Left cardiac atrium (tissue), 4 donors: ENCODE measurements at regions not wholly inside any gene's neighbourhood (a gene's known extent, or its start where the extent isn't known, plus 50 kb on each side); places are given as distances from the start of the nearest gene placed in this dataset.

Experiments
- ATAC-seq, 2 donors: fragments of 200-7000 bp; cut with Tn5 transposase; one replicate each; pipeline ENCODE4 v1.9.1; 2020; ENCODE audit warnings: mild to moderate bottlenecking in 2 of 2, moderate library complexity in 2 of 2
- DNase-seq: peaks from one replicate; pipeline ENCODE4 v3.0.0-alpha.2; 2020
- intact Hi-C, 2 donors: fragments of 100-400 bp; cut with DNase I; formaldehyde crosslinking; loops; one replicate each; pipeline versions ENCODE4 v1.14.1 to v1.15.1; 2022 to 2023
- donor health status: DM: no; HTN: yes; CAD: no.
- donor health status: DM: no; HTN: yes; CAD: no; lungs with severe emphysema.
- donor health status: DM: yes; HTN: yes; CAD: no.
- donor health status: Dilated cardiomyopathy.

GRCh38 chr20:56974499-56975250 is 291.8 kb downstream of the BMP7 start:
- ATAC-seq (no peak), DNase-seq (no peak)
- intact Hi-C loops, result loop anchor here in 1 of 2 donors (5.0 kb wide), 1 partner anchor 422 kb away; no protein-coding TSS in a partner anchor

GRCh38 chr20:56975838-56976237 is 290.6 kb downstream of the BMP7 start:
- no peak for DNase-seq
- intact Hi-C loops, result loop anchor here in 1 of 2 donors (5.0 kb wide), 1 partner anchor 424 kb away; no protein-coding TSS in a partner anchor
- ATAC-seq, result no peak

GRCh38 chr20:56976336-56976735 is 290.1 kb downstream of the BMP7 start:
- DNase-seq (no peak), ATAC-seq (no peak)
- intact Hi-C loops, result loop anchor here in 1 of 2 donors (5.0 kb wide), 1 partner anchor 424 kb away; no protein-coding TSS in a partner anchor

GRCh38 chr20:56978475-56978874 is 288.0 kb downstream of the BMP7 start:
- DNase-seq (no peak), ATAC-seq (no peak)
- intact Hi-C loops, result loop anchor here in 1 of 2 donors (5.0 kb wide), 1 partner anchor 426 kb away; no protein-coding TSS in a partner anchor

GRCh38 chr20:56979125-56979524 is 287.3 kb downstream of the BMP7 start:
- DNase-seq (no peak), ATAC-seq (no peak)
- intact Hi-C loops, result loop anchor here in 1 of 2 donors (5.0 kb wide), 1 partner anchor 427 kb away; no protein-coding TSS in a partner anchor

- DNase-seq, result no peak
- no peak for ATAC-seq
- intact Hi-C loops, result no loop called here
Observed at GRCh38 chr20:56981301-56981700, 285.1 kb downstream of the BMP7 start.

GRCh38 chr20:56983813-56984212 is 282.6 kb downstream of the BMP7 start:
- intact Hi-C loops, result no loop called here
- DNase-seq (no peak), ATAC-seq (no peak)

GRCh38 chr20:56985066-56985685 is 281.3 kb downstream of the BMP7 start:
- intact Hi-C loops, result no loop called here
- no peak for ATAC-seq

GRCh38 chr20:56986476-56986875 is 280.0 kb downstream of the BMP7 start:
- DNase-seq, result no peak
- intact Hi-C loops, result no loop called here

More at GRCh38 chr20:56985066-56985685, 281.3 kb downstream of the BMP7 start:
- DNase-seq, result no peak

GRCh38 chr20:56986931-56987720 is 279.3 kb downstream of the BMP7 start:
- intact Hi-C loops, result no loop called here
- ATAC-seq (no peak), DNase-seq (no peak)

More at GRCh38 chr20:56986476-56986875, 280.0 kb downstream of the BMP7 start:
- ATAC-seq, result no peak

- DNase-seq (no peak), ATAC-seq (no peak)
Observed at GRCh38 chr20:56987986-56988385, 278.5 kb downstream of the BMP7 start.

GRCh38 chr20:56988446-56988845 is 278.0 kb downstream of the BMP7 start:
- intact Hi-C loops, result no loop called here
- no peak for ATAC-seq
- DNase-seq, result no peak

More at GRCh38 chr20:56987986-56988385, 278.5 kb downstream of the BMP7 start:
- intact Hi-C loops, result no loop called here

- intact Hi-C loops, result no loop called here
- DNase-seq (no peak), ATAC-seq (no peak)
Observed at GRCh38 chr20:56989516-56989915, 276.9 kb downstream of the BMP7 start.

- intact Hi-C loops, result no loop called here
- no peak for DNase-seq
Observed at GRCh38 chr20:56993020-56993559, 273.4 kb downstream of the BMP7 start.

GRCh38 chr20:56994006-56994405 is 272.4 kb downstream of the BMP7 start:
- no peak for DNase-seq
- intact Hi-C loops, result no loop called here
- no peak for ATAC-seq

More at GRCh38 chr20:56993020-56993559, 273.4 kb downstream of the BMP7 start:
- no peak for ATAC-seq

- DNase-seq (no peak), ATAC-seq (no peak)
- intact Hi-C loops, result no loop called here
Observed at GRCh38 chr20:56995149-56995548, 271.3 kb downstream of the BMP7 start.

- intact Hi-C loops, result no loop called here
- DNase-seq, result no peak
- no peak for ATAC-seq
Observed at GRCh38 chr20:56995635-56996075, 270.8 kb downstream of the BMP7 start.

- ATAC-seq, result no peak
- DNase-seq, result no peak
- intact Hi-C loops, result no loop called here
Observed at GRCh38 chr20:56996533-56996932, 269.9 kb downstream of the BMP7 start.

- ATAC-seq (no peak), DNase-seq (no peak)
- intact Hi-C loops, result no loop called here
Observed at GRCh38 chr20:56998438-56998837, 268.0 kb downstream of the BMP7 start.
